ENCODE measurements at regions not wholly inside any gene's neighbourhood (a gene's known extent, or its start where the extent isn't known, plus 50 kb on each side); places are given as distances from the start of the nearest gene placed in this dataset.

DNA sequence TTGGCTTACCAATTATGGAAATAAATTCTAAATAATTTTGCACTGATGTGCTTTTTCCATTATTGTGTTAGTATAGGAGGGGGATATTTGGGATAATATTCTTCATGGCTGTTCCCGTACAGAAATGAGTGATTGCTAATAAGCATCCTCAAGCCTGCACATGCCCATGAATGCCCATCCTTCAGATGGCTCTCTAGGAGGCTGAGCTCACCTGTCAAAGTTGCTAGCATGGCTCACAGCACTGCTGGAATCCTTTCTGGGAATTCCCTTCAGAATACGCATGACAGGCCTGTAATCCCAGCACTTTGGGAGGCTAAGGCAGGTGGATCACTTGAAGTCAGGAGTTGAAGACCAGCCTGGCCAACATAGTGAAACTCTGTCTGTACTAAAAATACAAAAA, 124.1 kb downstream of the NXNL2 start:
- TF ChIP-seq, protein P1, sequence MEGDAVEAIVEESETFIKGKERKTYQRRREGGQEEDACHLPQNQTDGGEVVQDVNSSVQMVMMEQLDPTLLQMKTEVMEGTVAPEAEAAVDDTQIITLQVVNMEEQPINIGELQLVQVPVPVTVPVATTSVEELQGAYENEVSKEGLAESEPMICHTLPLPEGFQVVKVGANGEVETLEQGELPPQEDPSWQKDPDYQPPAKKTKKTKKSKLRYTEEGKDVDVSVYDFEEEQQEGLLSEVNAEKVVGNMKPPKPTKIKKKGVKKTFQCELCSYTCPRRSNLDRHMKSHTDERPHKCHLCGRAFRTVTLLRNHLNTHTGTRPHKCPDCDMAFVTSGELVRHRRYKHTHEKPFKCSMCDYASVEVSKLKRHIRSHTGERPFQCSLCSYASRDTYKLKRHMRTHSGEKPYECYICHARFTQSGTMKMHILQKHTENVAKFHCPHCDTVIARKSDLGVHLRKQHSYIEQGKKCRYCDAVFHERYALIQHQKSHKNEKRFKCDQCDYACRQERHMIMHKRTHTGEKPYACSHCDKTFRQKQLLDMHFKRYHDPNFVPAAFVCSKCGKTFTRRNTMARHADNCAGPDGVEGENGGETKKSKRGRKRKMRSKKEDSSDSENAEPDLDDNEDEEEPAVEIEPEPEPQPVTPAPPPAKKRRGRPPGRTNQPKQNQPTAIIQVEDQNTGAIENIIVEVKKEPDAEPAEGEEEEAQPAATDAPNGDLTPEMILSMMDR (IDR thresholded peaks at IDR 0.05): no peak
- no peak for TF ChIP-seq ZFX (IDR thresholded peaks at IDR 0.05; ENCODE audit: borderline replicate concordance)
- H3K27ac ChIP-seq: no peak overlapping the region

- TF ChIP-seq, protein P1 (IDR thresholded peaks at IDR 0.05): peak; percentile 32
- no peak for TF ChIP-seq ZFX (IDR thresholded peaks at IDR 0.05; ENCODE audit: borderline replicate concordance)
- no peak overlapping the region for H3K27ac ChIP-seq
Observed at GRCh38 chr9:88660611-88661010, 125.6 kb downstream of the NXNL2 start.

DNA sequence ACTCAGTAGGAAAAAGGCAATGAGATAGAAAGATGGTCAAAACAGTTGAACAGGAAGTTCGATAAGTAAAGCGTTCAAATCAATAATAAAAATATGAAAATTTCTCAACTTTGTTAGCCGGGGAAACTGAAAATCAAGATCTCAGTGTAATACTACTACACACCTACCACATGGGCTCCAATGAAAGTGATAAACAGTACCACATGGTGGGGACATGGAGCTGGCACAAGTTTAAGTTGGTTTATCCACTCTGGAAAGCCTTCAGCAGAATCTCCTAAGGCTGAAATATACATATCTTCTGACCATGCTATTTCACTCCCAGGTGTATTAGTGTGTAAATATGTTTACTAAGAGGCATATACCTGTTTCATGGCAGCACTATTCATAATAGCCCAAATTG, 126.8 kb downstream of the NXNL2 start:
- no peak overlapping the region for H3K27ac ChIP-seq
- TF ChIP-seq, protein P1 (IDR thresholded peaks at IDR 0.05): no peak
- TF ChIP-seq ZFX (IDR thresholded peaks at IDR 0.05; ENCODE audit: borderline replicate concordance): no peak

DNA sequence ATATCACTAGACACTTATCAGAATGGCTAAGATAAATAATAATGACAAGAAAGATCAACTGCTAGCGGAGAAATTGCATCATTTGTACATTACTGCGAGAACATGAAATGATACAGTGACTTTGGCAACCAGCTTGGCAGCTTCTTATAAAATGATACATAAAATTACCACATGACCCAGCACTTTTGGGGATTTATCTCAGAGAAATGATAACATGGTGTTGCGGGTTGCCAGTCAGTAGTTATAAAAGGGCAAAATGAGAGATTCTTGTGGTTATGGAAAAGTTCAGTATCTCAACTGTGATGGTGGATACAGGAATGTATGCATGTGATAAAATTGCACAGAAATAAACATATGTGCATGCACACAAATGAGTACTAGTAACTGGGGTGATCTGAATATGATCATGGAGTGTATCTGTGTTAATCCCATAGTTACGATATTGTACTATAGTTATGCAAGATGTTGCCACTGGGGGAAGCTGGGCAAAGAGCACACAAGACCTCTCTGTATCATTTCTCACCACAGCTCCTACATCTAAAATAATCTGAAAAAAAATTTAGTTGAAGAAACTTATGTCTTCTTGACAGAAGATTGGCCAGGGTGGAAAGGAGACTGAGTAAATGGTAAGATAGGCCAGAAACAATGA, 128.9 kb downstream of the NXNL2 start:
- TF ChIP-seq, protein P1 (IDR thresholded peaks at IDR 0.05): no peak
- TF ChIP-seq ZFX (IDR thresholded peaks at IDR 0.05; ENCODE audit: borderline replicate concordance): no peak

GRCh38 chr9:88664773-88665172, 129.8 kb downstream of the NXNL2 start:
- no peak for TF ChIP-seq ZFX (IDR thresholded peaks at IDR 0.05; ENCODE audit: borderline replicate concordance)
- TF ChIP-seq, protein P1 (IDR thresholded peaks at IDR 0.05): no peak
- H3K27ac ChIP-seq: no peak overlapping the region

More for the DNA sequence above, 128.9 kb downstream of the NXNL2 start:
- H3K27ac ChIP-seq: no peak overlapping the region

DNA sequence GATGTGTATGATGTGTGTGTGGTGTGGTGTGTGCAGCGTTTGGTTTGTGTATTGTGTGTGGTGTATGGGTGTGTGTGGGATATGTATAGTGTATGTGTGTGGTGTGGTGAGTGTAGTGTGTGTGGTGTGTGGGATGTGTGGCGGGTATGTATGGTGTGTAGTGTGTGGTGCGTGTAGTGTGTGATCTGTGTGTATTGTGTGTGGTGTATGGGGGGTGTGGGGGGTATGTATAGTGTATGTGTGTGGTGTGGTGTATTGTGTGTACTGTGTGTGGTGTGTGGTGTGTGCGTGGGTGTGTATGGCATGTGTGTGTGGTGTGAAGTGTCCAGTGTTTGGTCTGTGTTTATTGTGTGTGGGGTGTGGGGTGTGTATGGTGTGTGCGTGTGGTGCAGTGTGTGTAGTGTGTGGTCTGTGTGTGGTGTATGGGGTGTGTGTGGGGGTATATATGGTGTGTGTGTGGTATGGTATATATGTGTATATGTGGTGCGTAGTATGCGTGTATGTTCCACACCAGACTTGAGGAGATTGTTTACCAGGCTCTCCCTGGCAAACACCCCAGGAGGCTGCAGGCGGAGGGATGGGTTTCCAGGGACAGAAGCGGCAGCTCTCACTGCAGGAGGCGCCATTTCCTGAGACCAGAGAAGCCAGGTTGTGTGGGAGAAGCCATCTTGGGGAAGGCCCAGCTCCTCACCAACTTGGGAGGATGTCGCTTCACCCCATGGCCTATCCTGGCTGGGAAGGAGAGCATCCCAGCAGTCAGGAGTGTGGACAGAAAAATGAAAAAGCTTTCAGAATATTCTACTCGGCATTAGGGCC, 138.1 kb downstream of the NXNL2 start:
- no peak for TF ChIP-seq ZFX (IDR thresholded peaks at IDR 0.05; ENCODE audit: borderline replicate concordance)
- TF ChIP-seq, protein P1 (IDR thresholded peaks at IDR 0.05): no peak
- H3K27ac ChIP-seq: no peak overlapping the region

DNA sequence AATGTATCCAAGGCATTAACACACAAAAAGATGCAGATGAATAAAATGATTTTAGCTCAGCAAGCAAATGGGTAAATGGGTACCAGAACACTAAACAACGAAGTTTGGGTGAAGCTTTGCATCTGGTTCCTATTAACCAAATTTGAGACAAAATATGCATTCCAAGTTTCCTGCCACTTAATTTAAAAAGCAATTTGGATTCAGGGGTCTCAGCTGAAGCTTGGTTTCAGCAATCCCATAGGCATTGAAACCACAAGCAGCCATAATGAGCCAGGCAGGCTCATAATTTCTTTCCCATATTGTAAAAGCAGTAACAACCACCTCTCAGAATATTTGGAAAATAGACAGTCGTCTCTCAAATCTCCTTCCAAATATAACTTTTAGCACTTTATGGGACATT, 138.9 kb downstream of the NXNL2 start:
- H3K27ac ChIP-seq: no peak overlapping the region
- TF ChIP-seq, protein P1 (IDR thresholded peaks at IDR 0.05): no peak
- TF ChIP-seq ZFX (IDR thresholded peaks at IDR 0.05; ENCODE audit: borderline replicate concordance): no peak

All from 22Rv1 (cell line).